ENCODE measurements at regions not wholly inside any gene's neighbourhood (a gene's known extent, or its start where the extent isn't known, plus 50 kb on each side); places are given as distances from the start of the nearest gene placed in this dataset.
"Not testable (repeated sequence)": the region's sequence is repeated elsewhere in the genome, so short reads cannot be mapped to it uniquely, and the experiment has no call there.

DNA sequence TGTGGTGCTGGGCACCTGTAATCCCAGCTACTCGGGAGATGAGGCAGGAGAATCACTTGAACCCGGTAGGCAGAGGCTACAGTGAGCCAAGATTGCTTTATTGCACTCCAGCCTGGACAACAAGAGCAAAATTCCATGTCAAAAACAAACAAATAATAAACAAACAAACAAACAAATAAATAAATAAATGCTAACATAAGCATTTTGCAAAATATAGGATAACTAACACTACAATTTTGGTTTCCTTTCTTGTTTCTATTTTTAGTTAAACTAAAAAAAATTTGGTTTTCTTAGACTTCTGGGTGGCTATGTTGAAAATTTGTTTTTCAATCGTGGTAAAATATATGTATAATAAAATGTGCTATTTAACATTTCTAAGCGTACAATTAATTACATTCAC lies 115.0 kb upstream of the ZNF516 start:
- no peak overlapping the region for H3K4me3 ChIP-seq (ENCODE audit: low read depth, low read length)
- H3K4me2 ChIP-seq (ENCODE audit: low read length), result no peak overlapping the region
- H3K36me3 ChIP-seq (ENCODE audit: control insufficient read depth, insufficient read depth, low read length), result no peaks in the 10 kb centered on the region
- H3K4me1 ChIP-seq, result no peaks in the 10 kb centered on the region
- H3K9ac ChIP-seq, result no peak overlapping the region
- no peaks in the 10 kb centered on the region for H3K79me2 ChIP-seq
- H3K27me3 ChIP-seq (ENCODE audit: control insufficient read depth, insufficient read depth, low read length), result no peaks in the 10 kb centered on the region
- no peaks in the 10 kb centered on the region for H3K9me3 ChIP-seq (ENCODE audit: control insufficient read depth, low read length)
- H3K27ac ChIP-seq, result no peak overlapping the region
- TF ChIP-seq CTCF (IDR thresholded peaks at IDR 0.05), result no peak
- no peak overlapping the region for H2AFZ ChIP-seq

DNA sequence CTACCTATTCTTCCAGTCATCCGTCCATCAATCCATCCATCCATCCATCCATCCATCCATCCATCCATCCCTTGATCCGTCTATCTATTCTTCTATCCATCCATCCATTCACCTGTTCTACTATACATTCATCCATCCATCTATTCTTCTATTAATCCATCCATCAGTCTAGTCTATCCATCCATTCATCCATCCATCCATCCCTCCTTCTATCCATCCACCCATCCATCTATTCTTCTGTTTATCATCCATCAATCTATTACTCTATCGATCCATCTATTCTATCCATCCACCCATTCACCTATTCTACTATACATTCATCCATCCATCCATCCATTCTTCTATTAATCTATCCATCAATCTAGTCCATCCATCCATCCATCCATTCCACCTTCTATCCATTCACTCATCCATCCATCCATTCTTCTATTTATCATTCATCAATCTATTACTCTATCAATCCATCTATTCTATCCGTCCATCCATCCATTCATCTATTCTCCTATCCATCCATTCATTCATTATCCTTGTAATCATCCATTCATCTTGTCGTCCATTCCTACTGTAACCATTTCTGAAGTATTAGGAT lies 110.4 kb upstream of the ZNF516 start:
- H3K4me2 ChIP-seq (ENCODE audit: low read length), result no peak overlapping the region
- no peak for TF ChIP-seq CTCF (IDR thresholded peaks at IDR 0.05)
- H3K79me2 ChIP-seq, result no peaks in the 10 kb centered on the region
- H2AFZ ChIP-seq, result no peak overlapping the region
- H3K4me3 ChIP-seq (ENCODE audit: low read depth, low read length), result no peak overlapping the region
- H3K36me3 ChIP-seq (ENCODE audit: control insufficient read depth, insufficient read depth, low read length), result no peaks in the 10 kb centered on the region
- H3K9ac ChIP-seq, result no peak overlapping the region
- no peaks in the 10 kb centered on the region for H3K27me3 ChIP-seq (ENCODE audit: control insufficient read depth, insufficient read depth, low read length)
- no peaks in the 10 kb centered on the region for H3K9me3 ChIP-seq (ENCODE audit: control insufficient read depth, low read length)
- H3K4me1 ChIP-seq, result no peaks in the 10 kb centered on the region
- no peak overlapping the region for H3K27ac ChIP-seq

- Histone ChIP-seq H3K4me2 (ENCODE audit: low read length) (no peak overlapping the region), H3K27me3 (ENCODE audit: control insufficient read depth, insufficient read depth, low read length) (no peaks in the 10 kb centered on the region), H3K4me1 (no peaks in the 10 kb centered on the region), H3K27ac (no peak overlapping the region), H3K36me3 (ENCODE audit: control insufficient read depth, insufficient read depth, low read length) (no peaks in the 10 kb centered on the region), H3K79me2 (no peaks in the 10 kb centered on the region), H3K9me3 (ENCODE audit: control insufficient read depth, low read length) (no peaks in the 10 kb centered on the region), H2AFZ (no peak overlapping the region), H3K4me3 (ENCODE audit: low read depth, low read length) (no peak overlapping the region), H3K9ac (no peak overlapping the region)
- no peak for TF ChIP-seq CTCF (IDR thresholded peaks at IDR 0.05)
Measured at GRCh38 chr18:76604935-76605240, 109.8 kb upstream of the ZNF516 start.

DNA sequence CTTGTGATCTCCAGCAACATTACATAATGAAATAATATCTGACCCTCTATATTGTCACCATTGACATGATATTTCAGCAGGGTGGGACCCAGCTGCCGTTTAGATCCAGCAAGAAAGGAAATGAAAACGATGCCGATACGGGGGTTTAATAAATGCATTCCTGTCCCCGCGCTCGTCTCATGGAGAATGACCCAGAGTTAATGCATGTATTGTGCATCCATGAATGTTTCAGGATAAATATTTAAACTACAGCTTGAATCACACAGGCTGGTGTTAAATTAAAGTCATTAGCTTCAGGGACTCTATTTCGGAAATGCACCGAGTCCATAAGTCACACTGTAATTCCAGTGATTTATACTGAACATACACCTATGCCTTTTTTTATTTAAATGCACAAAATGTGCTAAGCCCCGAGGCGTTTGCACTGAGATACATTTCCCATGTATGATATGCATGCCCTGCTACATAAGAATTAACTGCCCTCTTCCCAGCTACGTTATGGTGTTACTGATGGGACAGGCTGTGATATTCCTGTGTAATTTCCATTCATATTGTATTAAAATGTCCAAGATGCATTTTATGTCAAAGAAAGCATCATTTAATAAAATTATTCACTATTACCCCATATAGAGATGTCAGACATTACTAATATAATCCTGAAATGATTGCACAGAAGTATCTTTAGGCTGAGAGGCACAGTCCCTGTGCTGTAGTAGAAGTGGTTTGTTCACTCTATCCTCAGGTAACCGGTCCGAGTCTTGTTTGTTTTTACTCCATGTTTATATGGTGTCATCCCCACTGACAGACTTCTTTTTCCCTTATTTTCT lies 109.3 kb upstream of the ZNF516 start:
- Histone ChIP-seq H3K36me3 (ENCODE audit: control insufficient read depth, insufficient read depth, low read length) (no peaks in the 10 kb centered on the region), H3K9me3 (ENCODE audit: control insufficient read depth, low read length) (no peaks in the 10 kb centered on the region), H3K4me2 (ENCODE audit: low read length) (no peak overlapping the region), H3K4me1 (no peaks in the 10 kb centered on the region), H3K27ac (no peak overlapping the region), H3K79me2 (no peaks in the 10 kb centered on the region), H3K4me3 (ENCODE audit: low read depth, low read length) (no peak overlapping the region), H2AFZ (no peak overlapping the region), H3K27me3 (ENCODE audit: control insufficient read depth, insufficient read depth, low read length) (no peaks in the 10 kb centered on the region), H3K9ac (no peak overlapping the region)
- TF ChIP-seq CTCF (IDR thresholded peaks at IDR 0.05), result no peak

DNA sequence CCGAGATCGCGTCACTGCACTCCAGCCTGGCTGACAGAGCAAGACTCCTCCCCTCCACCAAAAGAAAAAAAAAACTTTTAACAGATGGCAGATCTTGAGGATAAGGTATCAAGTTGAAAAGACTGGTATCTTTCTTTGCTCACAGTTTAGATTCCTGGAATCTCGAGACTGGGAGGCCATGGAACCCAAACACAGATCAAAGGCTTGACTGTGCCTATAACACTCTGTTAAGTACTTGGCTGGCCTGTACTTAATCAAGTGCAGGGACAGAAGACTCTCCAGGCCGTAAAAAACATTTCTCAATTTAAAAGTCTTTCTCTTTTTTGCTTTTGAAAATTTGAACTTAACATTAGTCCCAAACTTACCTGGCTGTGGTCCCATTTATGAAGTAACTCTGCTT lies 107.1 kb upstream of the ZNF516 start:
- H3K79me2 ChIP-seq, result no peaks in the 10 kb centered on the region
- H3K4me2 ChIP-seq (ENCODE audit: low read length), result no peak overlapping the region
- no peak overlapping the region for H3K9ac ChIP-seq
- H3K9me3 ChIP-seq (ENCODE audit: control insufficient read depth, low read length), result no peaks in the 10 kb centered on the region
- H3K4me3 ChIP-seq (ENCODE audit: low read depth, low read length), result no peak overlapping the region
- no peak overlapping the region for H2AFZ ChIP-seq
- no peaks in the 10 kb centered on the region for H3K36me3 ChIP-seq (ENCODE audit: control insufficient read depth, insufficient read depth, low read length)
- H3K4me1 ChIP-seq, result no peaks in the 10 kb centered on the region
- TF ChIP-seq CTCF (IDR thresholded peaks at IDR 0.05), result no peak
- no peak overlapping the region for H3K27ac ChIP-seq
- no peaks in the 10 kb centered on the region for H3K27me3 ChIP-seq (ENCODE audit: control insufficient read depth, insufficient read depth, low read length)

- not testable (repeated sequence) for H3K4me2 ChIP-seq (ENCODE audit: low read length); H3K27me3 ChIP-seq (ENCODE audit: control insufficient read depth, insufficient read depth, low read length); H2AFZ ChIP-seq; H3K79me2 ChIP-seq; H3K9me3 ChIP-seq (ENCODE audit: control insufficient read depth, low read length); H3K9ac ChIP-seq; H3K36me3 ChIP-seq (ENCODE audit: control insufficient read depth, insufficient read depth, low read length); H3K4me3 ChIP-seq (ENCODE audit: low read depth, low read length); H3K4me1 ChIP-seq; H3K27ac ChIP-seq
Measured at GRCh38 chr18:76600076-76600475, 105.0 kb upstream of the ZNF516 start.
